ENCODE measurements at regions not wholly inside any gene's neighbourhood (a gene's known extent, or its start where the extent isn't known, plus 50 kb on each side); places are given as distances from the start of the nearest gene placed in this dataset.
A peak's percentile ranks its signal among the peaks of the same experiment; 100 is the strongest.

DNA sequence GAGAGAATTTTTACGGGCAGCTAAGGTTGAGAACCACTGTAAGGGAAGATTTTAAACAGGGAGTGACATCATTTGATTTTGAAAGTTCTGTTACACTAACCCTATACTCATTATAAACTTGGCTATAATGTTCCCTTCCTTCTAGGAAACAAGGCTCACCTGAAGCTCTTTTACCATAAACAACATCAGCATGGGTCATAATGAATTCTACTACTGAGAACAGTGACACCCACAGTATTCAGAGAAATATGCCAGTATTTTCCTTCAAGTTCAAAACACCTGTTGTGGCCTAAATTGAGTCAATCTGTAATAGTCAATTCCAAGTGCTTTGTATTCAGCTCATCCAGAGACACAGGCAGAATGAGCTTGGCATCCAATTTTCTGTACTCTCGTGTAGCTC, 175.3 kb upstream of the STT3B start:
- DNase-seq: no peak

DNA sequence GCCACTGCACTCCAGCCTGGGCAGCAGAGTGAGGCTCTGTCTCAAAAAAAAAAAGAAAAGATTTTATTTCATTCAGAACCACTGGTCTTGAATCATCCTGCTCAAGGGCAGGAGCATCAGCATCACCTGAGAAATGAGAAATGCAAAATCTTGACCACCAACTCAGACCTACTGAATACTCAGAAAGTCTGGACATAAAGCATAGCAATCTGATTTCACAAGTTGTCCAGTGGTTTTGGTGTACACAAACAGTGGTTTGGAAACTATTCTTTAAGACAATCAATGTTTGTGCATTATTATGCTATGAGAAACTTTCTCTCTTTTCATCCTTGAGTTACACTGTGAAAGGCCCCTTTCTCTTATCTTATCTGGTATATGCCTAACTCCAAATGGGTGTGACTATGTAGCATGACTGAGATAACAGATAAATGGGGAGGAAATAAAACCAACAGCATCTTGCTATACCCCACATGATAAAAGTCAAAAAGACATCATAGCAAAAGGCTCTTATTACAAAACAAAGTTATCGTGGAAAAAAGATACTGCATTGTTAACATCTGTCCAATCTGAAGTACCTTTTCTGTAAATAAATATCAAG, 174.2 kb upstream of the STT3B start:
- no peak for DNase-seq

DNA sequence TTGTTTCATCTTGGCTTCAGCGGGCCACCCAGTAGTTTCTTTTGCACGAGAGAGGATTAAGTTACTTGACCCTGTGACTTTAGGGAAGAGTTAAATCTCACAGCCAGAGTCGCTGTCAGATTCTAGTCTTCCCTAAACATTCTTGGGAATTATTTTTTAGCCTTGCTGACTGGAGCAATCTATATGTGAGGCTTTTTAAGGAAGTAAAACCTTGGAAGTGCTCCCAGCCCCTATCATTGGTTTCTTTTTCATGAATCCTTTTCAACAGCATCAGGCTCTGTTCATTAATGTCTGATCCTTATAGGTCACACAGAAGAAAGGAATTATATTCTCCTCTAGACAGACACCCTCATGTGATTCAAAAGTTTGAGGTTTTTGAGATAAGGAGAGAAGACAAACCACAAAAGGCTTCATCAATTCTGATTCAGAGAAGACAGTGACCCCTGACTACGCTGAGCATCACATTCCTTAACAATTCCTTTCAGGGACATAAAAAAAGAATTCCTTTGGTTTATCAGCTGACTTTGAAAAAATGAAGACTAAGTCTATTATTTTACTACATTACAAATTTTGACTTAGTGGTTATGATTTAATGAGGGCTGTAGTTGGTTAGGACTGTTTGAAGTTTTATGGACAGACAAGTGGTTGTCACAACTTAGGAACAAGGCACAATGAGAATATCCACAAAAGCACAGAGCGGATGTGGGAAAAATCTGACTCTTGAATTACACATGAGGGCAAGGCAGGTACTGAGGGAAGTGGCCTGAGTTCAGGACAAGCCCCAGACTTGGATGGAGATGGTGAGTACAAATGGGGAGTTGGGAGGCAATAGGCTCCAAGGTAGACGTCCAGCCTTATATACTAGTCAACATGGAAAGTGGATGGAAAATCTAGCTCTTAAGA, 171.1 kb upstream of the STT3B start:
- DNase-seq: no peak

DNA sequence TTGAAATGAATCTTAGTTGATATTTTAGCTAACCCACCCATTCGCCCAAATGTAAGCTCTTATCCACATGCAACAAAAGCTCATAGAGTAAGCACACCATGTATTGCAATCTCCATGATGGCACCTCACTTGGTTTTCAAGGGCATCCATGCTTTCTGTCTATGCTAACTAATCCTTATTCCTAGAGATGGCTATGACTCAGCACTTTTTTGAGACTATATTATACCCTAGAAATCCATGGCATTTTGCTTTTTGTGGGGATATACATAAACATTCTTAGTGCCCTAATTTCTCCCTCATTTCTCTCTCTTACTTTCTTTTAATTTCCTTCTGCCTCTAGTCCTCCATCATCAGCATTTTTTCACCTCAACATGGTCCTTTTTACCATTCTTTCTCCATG, 168.5 kb upstream of the STT3B start:
- no peak for DNase-seq

DNA sequence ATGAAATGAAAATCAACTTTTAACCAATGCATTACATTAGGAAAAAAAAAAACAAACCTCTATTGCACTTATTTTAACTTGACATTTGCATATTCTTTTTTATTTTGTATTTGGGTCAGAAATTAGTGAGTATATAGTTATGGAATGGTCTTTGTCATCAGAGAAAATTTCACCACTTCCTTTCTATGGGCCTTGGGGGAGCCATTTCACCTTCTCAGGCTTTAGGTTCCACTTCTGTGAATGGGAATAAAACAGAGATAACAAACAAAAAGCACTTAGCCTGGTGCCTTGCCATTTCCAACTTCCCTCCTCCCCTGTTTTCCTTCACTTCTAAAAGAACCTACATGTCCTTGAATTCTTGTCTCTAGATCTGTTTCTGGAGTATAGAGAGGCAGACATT, 168.0 kb upstream of the STT3B start:
- no peak for DNase-seq

DNA sequence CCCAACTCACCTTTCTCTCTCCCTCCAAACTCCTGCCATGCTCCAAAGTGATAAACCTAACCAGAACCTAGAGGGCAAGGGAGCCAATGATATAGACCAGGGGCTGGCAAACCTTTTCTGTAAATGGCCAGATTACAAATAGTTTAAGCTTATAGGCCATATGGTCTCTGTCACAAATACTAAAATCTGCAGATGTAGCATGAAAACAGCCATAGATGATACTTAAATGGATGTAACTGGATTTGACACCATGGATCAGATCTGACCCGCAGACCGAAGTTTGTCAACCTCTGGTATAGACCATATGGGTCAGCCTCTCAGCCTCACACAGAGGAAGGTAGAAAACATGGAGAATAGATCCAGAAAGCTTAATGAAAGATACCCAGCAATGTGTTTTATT, 165.2 kb upstream of the STT3B start:
- no peak for DNase-seq

DNA sequence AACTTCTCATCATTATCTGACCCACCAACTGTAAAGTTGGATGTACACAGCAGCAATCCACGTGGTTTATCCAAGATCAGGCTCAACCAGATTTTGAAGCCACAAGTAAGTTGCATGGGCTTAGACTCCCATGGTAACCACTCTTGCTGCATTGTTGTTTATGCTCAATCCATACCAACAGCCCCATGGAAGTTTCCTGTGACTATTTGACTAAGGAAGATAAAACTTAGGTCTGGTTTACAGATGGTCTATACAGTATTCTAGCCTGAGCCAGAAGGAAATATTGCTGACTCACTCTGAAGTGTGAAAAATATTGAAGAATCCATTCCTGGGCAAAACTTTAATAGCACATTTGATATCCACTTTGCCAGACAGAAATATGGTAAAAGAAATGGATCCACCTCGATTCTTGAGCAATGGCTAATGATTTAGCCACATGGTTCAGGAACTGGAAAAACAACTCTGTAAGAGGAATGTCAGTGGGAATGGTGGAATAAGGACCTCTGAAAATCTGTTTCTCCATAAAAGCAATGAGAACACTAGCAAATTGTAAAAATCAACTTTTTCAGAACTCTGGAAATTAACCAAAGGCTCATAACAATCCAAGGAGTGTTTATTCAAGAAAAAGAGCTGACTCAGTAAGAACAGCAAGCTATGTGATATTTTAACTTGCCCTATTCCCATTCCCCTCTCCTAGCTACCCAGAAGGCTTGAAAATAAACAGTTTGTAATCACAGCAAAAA, 162.9 kb upstream of the STT3B start:
- no peak for DNase-seq

DNA sequence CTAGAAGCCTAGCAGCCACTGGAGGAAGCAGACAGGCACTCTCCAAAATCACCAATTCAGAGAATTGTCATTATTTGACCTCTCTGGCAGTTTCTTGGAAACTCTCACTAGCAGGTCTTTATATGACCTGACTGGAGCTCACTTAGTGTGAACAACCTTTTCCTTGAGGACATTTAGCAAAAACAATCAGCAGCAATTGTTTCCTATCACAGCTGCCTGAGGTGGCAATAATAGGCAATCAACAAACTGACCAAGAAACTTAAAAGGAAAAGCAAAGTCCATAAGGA, 162.4 kb upstream of the STT3B start:
- DNase-seq: no peak

DNA sequence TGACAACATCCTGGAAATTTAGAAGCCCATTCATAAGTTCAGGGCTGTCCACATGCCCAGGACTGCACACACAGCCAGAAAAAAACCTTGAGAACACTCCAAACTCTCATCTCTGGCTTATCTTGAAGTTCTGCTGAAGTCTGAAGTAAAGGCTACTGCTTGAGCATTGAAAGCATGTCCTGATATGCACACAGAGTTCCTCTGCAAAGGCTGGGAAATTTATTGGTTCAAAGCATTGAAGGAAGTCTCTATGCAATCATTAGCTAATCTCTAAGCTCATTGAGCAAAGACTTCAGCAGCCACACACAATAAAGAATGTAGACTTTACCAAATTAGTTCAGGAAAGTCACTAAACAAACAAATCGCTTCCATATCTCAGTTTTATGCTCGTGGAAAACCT, 162.0 kb upstream of the STT3B start:
- DNase-seq: no peak

DNA sequence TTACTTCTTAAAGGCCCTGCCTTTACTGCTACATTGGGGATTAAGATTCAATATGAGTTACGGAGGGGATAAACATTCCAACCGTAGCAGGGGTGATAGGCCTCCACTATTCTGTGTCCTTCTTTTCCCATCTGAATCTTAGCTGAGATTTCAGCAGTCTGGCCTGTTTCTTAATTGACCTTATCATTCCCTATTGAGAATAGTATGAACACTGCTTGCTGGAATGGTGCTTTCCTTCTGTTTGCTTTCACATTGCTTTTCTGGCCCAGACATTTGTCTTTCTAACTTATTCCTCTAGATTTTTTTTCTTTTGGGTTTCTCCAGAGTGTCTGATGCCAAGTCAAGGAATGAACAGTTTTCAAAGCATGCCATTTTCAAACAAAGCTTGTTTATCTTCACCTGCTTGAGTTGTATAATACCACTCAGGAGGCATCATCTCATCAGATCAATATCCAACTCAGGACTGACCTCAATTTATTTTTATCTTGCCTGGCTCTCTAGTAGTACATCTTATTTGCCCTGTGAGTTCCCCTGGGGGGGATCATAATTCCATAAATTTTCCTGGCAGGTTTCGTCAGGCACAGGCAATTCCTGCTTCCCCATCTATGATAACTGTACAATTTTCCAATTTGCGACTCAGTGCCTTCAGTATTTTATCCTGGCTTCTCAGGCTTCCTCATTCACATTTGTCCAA, 161.1 kb upstream of the STT3B start:
- DNase-seq: no peak

DNA sequence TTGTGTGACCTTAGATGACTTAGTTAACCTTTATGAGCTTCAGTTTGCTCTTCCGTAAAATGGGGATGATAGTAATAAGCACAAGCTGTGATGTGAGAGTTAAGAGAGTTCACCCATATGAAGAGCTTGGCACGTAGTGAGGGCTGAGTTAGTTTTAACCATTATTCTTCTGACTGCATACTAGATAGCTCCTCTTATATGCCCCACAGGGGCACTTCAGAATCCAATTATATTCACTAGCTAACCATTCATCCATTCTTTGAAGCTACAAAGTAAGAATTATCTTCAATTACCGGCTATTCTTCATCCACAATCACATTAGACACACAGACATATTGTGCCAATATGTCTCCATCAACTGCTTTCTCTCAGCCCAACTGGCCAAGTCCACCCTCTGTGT, 159.0 kb upstream of the STT3B start:
- DNase-seq: peak; percentile 11

DNA sequence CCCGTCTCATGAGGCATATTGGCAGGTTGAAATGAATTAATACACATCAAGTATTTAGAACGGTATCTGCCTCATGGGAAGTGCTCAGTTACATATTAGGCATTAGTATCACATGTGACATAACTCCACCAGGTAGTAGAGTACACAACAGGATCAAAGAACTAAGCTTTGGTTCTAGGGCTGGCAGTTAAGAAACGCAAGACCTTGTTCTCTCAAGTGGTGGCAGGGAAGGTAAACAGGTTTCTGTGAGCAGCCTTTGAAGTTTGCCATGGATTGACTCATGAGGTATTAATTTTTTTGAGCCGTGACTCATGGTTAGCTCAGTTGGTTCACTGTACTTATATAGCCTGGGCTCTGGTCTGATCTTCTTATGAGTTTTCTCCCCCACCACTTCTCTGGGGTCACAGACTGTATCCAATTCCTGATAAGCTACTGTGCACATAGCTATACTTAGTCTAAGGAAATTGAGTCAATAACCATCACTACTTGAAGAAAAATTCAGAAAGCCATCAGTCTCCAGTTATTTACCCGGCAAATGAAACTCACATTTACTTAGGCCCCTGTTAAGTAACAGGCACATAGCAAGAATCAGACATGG, 155.6 kb upstream of the STT3B start:
- DNase-seq: no peak

DNA sequence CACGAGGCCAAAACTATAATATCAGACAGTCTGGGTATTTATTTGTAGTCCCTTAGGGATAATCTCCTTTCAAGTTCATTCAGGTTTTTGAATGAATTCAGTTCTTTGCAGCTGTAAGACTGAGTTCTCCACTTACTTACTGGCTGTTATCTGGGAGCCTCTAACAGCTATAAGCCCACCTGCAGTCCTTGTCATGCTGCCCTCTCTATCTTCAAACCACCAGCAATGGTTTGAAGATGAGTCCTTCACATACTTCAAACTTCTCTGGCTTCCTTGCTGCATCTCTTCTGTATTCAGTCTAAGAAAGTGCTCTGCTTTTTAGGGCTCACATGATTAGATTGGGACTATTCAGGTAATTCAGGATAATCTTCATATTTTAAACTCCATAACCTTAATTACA, 154.5 kb upstream of the STT3B start:
- no peak for DNase-seq

DNA sequence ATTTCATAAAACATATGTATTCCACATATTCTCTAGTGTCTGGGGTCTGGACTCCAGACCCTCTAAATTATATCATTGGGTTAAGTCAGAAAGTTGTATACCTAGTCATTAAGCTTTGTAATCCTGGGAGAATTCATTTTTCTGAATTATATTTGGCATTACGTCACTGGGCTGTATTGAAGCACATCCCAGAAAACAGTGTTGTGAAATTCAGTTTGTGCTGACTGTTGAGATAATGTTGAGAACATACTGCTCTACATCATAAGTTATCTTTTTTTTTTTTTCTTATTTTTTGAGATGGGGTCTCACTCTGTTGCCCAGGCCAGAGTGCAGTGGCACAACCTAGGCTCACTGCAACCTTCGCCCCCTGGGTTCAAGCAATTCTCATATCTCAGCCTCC, 153.1 kb upstream of the STT3B start:
- DNase-seq: no peak

DNA sequence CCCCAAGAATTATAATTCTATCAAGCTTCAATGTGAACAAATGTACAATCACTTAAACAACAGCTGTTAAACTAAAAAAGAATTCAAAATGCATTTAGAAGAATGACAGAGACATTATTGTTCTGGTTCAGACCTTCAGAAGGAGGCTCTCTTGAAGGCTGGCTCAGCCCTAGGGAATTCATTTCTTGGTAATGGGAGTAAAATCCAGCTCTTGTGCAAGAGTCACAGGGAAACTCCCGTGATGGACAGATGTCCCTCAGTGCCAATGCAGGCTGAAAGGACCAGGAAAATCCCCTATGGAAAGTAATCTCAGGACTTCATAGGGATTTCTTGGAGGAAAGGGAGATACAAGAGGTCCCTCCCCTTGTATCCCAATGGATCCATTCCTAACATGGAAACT, 149.9 kb upstream of the STT3B start:
- DNase-seq: no peak

DNA sequence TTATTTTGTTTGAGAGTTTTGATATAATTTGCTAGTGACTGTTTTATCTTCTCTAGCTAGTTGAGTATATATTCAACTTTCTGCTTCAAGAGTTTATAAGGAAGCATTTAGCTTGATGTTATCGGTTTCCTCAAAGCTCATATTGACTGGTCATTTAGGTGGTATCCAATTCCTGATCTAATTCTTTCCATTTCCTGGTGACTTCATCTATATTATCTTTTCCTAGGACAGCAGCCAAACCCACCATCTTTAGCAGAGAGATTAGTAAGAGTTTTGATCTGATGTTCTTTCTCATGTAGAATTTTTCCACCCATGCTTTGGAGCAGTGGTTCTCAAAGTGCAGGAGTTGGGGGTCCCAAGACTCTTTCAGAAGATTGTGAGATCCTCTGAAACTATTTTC, 148.6 kb upstream of the STT3B start:
- DNase-seq: no peak

DNA sequence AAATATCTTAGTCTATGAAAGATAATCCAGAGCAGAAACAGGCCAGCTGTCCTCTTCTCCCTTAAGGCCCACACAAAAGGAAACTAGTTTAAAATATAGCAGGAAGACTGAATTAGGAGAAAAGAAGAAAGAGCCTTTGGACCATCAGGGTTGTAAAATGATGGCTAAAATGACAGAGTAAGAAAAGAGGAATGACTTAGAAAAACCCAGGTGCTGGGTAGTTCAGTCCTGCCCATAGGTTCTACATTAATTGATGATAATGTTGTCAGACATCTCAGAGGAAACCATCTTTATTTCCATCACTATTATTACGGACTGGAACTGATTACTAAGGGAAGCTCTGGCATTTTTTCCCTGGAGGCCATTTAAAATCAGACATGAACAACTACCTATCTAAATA, 142.8 kb upstream of the STT3B start:
- DNase-seq: no peak

DNA sequence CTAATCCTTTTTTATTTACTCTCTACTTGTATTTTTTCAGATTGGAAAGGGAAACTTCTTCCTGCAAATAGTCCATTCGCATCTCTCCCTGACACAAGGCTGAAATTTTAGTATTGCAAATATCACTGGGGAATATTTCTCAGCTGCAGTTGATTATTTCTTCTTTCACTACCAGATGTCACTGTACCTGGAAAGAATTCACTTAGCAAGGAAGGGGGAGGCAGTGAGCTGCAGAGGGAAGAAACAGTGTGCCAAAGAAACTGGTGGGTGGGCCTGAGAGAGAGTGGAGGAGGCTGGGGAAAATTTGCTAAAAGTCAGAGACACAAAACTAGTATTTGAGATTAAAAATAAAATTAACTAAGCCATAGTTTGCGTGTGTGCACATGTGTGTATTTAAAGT, 142.3 kb upstream of the STT3B start:
- DNase-seq: no peak

DNA sequence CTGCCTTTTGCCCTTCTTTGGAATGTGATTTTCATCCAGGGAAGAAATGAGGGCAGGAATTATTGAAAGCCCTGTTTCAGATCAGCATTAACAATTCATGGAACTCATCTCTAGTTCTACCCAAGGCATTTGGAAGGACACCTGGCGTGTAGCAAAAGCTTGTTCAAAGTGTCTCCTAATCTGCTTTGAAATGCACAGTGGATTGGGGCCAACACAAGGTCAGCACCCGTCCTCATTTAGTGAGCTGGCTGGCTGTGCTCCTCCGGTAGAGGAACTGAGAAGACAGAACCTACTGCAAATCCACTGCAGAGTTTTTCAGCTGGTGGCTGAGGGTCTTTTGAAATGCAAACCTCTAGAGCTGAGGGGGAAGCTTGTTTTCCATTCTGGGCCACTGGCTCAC, 141.6 kb upstream of the STT3B start:
- DNase-seq: no peak

DNA sequence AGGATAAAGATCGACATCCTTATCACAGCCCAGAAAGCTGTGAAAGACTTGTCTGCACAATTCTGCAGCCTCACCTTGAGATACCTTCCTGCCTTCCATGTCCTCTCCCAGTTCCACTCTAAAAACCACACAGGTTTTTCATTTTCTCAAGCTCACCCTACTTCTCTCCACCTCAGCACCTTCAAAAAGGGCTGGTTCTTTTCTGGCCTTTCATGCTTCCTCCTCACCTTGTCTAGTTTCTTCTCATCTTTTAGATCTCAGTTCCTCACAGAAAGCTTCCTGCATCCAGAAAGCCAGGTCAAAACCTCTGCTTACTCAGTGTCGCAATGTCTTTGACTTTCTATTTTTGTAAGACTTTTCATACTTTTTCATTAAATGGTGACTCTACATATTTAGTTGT, 140.2 kb upstream of the STT3B start:
- DNase-seq: no peak

DNA sequence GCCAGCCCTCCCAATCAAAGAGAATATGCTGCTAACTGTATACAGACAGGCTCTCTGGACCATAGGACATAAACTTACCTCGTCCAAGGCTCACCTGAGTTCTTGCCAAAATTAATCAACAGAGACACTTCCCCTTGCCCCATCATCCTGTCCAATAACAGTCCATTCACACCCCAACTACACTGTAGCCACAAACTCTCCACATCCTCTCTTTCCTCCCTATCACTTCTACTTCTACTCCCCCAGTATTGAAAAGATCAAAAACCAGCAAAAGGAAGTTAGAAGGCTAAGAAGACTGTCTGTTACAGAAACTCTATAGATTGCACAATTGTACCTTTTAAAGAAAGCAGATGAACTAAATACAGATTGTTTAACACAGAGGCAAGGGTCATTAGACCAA, 133.5 kb upstream of the STT3B start:
- DNase-seq: no peak

DNA sequence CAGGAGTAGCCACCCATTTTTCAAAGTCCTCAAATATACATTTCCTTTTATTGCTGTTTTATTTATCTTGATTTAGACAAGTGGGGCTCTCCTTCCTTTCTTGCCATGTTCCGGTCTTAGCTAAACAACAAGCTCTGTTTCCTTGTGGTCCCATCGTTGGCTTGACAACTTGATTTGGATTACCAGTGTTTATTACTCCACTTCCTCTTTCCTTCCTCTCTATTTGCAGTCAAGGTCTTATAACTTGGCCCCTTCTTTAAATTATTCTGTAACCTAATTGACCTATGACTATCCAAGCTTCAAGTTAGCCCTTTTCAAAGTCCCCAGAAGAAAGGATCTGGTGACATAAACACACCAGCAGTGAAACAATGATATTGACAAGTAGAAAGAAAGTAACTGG, 130.6 kb upstream of the STT3B start:
- DNase-seq: no peak

DNA sequence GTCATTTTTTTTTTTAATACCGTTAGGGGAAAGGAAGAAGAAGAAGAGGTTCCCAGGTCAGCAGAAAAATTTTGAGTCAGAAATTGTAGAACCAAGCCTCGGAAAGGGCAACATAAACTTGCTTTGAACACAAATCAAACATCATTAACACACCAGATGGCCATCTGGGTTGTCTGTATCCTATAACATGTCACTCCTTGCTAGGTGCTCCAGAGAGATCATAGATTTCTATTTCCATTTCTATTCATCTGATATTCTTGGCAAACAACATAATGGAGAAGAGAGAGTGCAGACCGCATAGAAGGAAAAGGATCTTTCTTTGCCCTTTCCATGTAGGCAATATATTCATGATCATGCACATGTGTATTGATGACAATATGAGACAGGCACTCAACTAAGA, 129.5 kb upstream of the STT3B start:
- DNase-seq: no peak
